ENCODE measurements at regions not wholly inside any gene's neighbourhood (a gene's known extent, or its start where the extent isn't known, plus 50 kb on each side); places are given as distances from the start of the nearest gene placed in this dataset.

DNA sequence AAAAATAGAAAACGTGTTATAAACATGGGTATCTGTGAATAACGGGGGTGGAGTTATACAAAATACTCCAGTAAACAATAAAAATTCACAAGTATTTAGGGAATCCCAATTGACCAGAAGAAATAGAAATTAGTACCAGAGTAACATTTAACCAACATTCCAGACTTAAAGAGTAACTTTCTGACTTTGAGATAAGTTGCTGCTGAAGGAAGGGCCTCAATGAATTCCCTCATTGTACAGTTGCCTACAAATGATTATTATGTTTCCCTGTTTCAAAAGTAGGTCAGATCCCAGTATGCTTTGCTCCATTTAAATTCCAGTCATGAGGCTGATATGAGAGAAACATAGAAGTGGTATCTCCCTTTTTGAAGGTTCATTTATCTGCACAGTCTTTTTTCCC is 88.3 kb upstream of the KCNH7 start:
- H3K4me3 ChIP-seq (ENCODE audit: control insufficient read depth, low read depth, low read length) = no peak overlapping the region
- TF ChIP-seq, protein P1, sequence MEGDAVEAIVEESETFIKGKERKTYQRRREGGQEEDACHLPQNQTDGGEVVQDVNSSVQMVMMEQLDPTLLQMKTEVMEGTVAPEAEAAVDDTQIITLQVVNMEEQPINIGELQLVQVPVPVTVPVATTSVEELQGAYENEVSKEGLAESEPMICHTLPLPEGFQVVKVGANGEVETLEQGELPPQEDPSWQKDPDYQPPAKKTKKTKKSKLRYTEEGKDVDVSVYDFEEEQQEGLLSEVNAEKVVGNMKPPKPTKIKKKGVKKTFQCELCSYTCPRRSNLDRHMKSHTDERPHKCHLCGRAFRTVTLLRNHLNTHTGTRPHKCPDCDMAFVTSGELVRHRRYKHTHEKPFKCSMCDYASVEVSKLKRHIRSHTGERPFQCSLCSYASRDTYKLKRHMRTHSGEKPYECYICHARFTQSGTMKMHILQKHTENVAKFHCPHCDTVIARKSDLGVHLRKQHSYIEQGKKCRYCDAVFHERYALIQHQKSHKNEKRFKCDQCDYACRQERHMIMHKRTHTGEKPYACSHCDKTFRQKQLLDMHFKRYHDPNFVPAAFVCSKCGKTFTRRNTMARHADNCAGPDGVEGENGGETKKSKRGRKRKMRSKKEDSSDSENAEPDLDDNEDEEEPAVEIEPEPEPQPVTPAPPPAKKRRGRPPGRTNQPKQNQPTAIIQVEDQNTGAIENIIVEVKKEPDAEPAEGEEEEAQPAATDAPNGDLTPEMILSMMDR (conservative IDR thresholded peaks at IDR 0.05; ENCODE audit: control insufficient read depth, insufficient read depth, low read depth, low read length) = no peak
- no peak for DNase-seq (ENCODE audit: low read depth)

DNA sequence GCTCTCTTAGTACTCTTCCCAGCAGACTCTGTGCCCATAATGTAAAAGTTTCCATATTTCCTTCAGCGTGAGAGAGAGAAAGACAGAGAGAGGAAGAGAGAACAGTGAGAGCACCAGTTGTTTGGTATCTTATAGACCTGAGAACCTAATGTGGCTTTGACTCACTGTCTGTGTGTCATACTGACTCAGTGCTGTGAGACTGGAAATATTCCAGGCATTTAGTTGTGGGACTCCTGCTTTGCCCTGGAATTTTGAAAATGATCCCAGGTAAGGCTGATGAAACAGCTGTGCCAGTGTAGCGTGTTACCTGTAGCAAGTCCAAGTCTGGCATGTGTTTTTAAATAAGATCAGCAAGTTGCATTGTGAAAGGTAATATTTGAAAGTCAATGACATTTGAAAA is 87.9 kb upstream of the KCNH7 start:
- no peak overlapping the region for H3K4me3 ChIP-seq (ENCODE audit: control insufficient read depth, low read depth, low read length)
- TF ChIP-seq, protein P1 (conservative IDR thresholded peaks at IDR 0.05; ENCODE audit: control insufficient read depth, insufficient read depth, low read depth, low read length) = no peak
- peak; percentile 53 for DNase-seq (ENCODE audit: low read depth)

DNA sequence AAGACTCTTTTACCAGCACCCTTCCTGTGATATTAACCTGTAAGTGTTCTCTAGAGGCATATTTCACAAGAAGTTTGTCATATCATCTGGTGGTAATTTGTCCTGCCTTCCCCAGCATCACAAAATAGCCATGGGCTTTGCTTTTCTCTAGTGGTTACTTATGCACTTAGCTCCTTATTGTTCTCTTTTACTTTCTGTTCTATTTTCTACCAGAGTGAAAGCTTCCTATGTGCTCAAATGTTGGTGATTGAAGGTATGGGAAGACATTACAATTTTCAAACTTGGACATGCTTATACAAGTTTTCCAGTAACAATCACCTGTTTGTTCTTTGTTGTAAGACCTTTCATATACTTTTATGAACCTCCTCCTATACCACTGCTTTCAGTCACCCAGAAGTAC is 87.0 kb upstream of the KCNH7 start:
- H3K4me3 ChIP-seq (ENCODE audit: control insufficient read depth, low read depth, low read length) = no peak overlapping the region
- TF ChIP-seq, protein P1 (conservative IDR thresholded peaks at IDR 0.05; ENCODE audit: control insufficient read depth, insufficient read depth, low read depth, low read length) = no peak
- DNase-seq (ENCODE audit: low read depth) = no peak

DNA sequence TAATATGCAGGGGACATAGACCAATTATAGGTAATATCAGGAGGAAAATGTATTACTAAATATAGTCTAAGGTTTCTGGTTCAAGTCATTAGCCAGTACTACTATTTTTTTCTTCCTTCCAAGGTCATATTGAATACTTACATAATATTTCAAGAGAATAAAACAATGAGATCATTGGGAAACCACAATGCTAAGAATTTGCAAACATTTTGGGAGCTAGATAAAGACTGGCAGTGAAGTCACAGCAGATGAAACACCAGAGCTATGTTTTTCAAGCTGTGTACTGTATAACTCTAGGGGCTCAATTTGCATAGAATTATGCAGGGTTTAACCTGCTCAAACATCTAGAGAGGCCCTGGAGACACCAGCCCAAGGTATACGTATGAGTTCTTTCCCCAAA is 80.5 kb upstream of the KCNH7 start:
- DNase-seq (ENCODE audit: low read depth) = no peak
- TF ChIP-seq, protein P1 (conservative IDR thresholded peaks at IDR 0.05; ENCODE audit: control insufficient read depth, insufficient read depth, low read depth, low read length) = no peak
- H3K4me3 ChIP-seq (ENCODE audit: control insufficient read depth, low read depth, low read length) = no peak overlapping the region

DNA sequence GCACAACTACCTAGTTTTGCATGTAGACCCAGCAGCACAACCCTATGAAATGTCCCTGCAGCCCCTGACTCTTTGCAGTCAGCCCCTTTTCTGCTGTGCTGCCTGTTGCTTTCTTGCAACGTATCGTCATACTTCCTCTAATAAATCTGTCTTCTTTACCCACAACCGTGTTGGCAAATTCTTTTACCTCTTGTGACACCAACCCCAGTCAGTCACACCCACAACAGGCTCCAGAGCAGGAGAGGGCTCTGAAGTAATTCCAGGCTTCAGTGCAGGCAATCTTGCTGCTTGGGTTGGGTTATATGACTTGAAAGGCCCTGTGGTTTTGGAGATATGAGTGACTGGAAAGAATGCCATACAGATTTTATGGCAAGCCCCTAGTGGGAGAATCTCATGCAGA is 79.1 kb upstream of the KCNH7 start:
- no peak overlapping the region for H3K4me3 ChIP-seq (ENCODE audit: control insufficient read depth, low read depth, low read length)
- DNase-seq (ENCODE audit: low read depth) = no peak
- TF ChIP-seq, protein P1 (conservative IDR thresholded peaks at IDR 0.05; ENCODE audit: control insufficient read depth, insufficient read depth, low read depth, low read length) = no peak

DNA sequence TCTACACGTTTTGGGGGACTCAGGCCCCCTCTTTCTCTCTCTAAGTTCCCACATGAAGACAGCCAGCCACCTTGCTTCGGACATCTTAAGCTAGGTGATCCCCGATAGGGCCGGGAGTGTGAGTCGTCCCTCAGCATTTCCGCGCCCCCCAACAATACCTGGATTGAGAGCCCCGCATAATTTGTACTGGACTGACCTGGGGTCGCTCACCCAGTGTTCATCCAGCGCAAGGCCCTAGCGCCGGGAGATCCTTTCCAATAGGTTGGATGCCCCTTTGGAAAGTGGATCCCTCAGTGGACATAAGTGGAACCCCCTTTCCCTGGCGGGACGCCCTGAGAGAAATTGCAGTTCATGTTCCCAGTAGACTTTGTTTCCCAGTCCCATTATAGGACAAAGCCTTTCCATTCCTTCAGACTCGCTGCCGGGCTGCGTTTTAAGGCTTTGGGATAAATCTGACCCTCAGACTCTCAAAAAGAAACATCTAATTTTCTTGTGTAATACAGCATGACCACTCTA is 77.8 kb upstream of the KCNH7 start:
- no peak for DNase-seq (ENCODE audit: low read depth)
- H3K4me3 ChIP-seq (ENCODE audit: control insufficient read depth, low read depth, low read length) = no peak overlapping the region
- TF ChIP-seq, protein P1 (conservative IDR thresholded peaks at IDR 0.05; ENCODE audit: control insufficient read depth, insufficient read depth, low read depth, low read length) = no peak

DNA sequence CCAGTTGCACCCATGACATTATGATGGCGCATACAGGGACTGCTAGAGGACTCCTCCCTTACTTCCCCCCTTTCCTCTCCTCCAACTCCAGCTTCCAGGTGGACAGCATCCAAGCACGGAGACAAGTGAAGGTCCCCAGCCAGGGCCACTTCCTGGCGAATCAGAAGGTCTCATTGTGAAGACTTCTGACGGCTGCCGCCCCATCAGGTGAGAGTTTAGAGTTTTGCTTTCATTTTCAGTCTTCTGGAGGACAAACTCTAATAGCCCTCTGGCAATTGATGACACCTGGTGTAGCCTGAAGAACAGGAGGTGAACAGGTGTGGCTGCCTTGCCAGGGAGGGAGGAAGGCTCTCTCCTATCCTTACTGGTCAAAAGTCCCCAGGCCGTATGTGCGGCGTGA is 77.3 kb upstream of the KCNH7 start:
- no peak for DNase-seq (ENCODE audit: low read depth)
- no peak overlapping the region for H3K4me3 ChIP-seq (ENCODE audit: control insufficient read depth, low read depth, low read length)
- TF ChIP-seq, protein P1 (conservative IDR thresholded peaks at IDR 0.05; ENCODE audit: control insufficient read depth, insufficient read depth, low read depth, low read length) = no peak

Measured in fibroblast of mammary gland (primary cell).